ENCODE measurements at regions not wholly inside any gene's neighbourhood (a gene's known extent, or its start where the extent isn't known, plus 50 kb on each side); places are given as distances from the start of the nearest gene placed in this dataset.

DNA sequence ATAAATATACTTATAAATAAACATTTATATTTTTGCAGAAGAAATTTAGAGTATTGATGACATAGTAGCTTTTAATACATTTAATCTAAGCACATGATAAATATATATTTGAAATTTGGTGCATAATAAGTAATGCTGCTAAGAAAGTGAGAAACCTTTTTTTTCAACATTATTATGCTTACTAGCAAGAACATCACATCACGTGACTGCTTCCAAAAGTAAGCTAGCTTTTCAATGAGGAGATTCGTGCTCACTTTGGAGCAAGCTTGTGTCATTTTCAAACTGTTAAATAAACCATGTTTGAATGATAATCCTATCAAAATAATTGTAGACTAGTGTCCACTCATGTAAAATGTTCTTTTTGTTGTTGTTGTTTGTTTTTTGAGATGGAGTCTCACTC is 109.0 kb upstream of the SLC4A7 start:
- no peak for DNase-seq (ENCODE audit: low read depth in 4 of 4, low spot score in 2 of 4)

DNA sequence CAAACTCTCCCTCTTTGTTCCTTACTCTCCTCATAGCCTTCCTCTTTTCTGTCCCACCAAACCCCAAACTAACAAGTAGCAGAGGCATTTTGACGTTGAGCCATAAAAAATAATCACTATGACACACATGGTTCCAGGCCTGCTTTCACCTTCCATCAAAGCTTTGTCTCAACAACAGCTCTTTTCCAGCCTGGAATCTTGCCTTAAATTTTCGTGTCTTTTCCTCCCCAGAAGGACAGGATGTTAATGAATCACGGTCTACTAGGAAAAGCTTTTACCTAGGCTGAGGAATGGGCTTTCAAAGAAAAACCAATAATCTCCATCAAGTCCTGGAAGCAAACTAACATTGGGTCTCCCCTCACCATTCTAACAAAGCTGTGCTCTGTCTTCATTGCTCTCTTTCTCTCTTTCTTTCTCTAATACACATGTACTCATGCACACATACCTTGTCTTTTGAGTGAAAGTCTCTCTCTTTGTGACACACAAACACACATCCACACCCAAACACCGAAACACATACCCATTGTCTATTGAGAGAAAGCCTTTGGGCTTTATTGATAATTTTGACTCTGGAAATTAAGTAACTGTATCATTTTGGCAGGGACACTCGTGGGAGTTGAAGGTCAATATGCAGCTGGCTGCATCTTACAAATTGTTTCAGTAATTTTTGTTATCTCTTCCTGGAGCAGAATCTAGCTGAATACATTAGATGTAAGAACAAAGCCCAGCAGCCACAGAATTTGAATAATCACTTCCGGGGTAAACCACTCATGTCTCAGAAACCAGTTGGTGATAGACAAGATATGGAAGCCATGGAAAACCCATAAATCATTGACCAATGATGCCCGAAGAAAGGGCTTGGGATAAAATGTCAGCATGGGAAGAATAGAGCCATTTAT is 107.4 kb upstream of the SLC4A7 start:
- DNase-seq (ENCODE audit: low read depth in 4 of 4, low spot score in 2 of 4), result no peak

DNA sequence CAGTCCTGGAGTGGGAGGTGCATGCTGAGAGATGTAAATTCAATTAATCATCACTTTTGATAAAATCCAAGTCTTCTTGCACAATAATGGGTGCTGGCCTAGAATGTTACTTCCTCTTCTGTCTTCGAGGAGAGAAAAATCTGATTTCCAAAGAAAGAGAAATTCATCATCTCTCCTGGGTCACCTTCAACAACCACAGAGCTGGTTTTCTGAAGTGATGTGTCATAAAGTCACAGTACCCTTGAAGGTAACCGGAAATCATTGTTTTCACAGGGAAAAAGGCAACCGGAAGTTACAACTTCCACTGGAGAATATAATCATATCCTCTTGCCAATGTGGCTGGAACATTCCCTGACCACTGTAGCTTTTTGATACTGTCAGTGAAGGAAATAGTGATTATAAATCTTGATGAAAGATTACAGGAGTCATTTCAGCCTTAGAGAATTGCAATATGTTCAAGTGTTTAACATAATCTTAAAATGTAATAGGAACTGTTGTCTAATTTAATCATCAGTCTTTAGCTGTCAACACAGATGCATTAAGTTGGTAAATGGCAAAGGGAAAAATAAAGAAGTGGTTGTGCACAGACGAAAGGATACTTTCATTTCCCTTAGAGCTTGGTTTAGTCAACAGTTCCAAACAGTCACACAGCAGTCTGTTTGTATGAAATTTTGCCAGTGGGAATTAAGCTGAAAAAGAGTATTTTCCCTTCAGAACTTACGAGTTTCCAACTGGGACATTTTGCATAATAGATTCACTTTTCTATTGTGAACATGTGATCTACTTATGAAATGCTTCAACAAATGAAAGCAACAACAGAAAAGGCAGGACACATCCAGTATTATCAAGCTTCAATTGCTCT is 106.5 kb upstream of the SLC4A7 start:
- DNase-seq (ENCODE audit: low read depth in 4 of 4, low spot score in 2 of 4), result no peak

DNA sequence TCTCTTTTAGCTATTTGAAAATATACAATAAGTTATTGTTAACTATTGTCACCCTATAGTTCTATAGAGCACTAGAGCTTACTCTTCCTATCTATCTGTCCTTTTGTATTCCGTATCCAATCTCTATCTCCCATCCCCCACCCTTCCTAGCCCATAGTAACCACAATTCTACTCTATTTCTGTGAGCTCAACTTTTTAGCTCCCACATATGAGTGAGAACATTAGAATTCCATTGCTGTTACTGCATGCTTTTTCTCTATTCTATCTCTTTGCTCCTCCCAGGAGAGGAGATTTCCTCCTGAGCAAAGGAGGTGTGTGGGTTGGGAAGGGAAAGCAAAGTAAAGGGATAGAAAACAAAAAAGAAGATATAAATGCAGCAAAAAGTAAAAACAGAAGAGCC is 105.6 kb upstream of the SLC4A7 start:
- no peak for DNase-seq (ENCODE audit: low read depth in 4 of 4, low spot score in 2 of 4)

DNA sequence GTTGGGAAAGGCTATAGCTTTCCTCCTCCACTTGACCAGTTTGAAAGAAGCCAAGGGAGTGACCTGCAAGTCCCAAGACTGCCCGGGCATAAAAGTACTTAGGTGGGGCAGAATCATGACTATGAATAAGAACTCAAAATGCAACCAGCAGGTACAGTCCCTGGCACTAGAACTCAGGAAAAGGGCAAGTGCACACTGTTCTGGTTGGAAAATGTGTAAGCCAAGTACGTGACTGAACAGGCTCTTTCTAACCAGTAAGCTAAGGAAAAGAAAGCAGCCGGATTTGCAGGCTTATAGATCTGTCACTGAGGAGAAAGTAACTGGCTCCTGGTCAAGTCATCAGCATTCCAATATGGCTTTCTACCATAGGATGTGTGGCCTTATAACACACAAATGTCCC is 101.2 kb upstream of the SLC4A7 start:
- no peak for DNase-seq (ENCODE audit: low read depth in 4 of 4, low spot score in 2 of 4)

DNA sequence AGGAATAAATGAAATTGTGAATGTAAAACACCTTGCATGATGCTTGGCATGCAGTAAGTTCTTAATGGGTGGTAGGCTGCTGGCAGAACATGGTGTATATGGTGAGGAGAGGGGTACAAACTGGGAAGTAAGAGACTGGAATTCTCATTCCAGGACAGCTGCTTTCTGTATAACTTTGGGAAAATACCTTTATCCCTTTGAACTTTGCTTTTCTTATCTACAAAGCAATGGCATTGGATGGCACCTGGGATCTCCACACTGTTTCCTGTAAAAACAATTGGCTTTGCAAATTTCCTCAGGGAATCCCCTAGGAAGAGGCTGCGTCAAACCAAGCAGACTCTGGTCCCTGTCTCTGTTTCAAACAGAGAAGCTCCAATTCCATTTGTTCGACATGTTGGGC is 100.7 kb upstream of the SLC4A7 start:
- no peak for DNase-seq (ENCODE audit: low read depth in 4 of 4, low spot score in 2 of 4)

DNA sequence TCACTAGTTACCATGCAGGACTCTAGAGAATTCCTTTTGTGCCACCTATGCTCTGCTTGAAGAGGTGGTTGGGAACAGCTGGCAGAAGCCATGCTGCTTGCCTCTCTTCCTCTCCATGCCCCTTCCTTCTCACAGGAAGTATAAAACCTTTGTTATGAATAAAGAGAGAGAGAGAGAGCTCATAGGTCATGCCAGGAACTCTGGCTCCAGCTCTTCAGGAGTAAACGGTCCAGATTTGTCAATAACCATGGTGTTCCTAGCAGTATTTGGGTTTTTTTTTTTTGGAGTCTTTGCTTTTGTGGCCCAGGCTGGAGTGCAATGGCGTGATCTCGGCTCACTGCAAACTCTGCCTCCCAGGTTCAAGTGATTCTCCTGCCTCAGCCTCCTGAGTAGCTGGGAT is 97.7 kb upstream of the SLC4A7 start:
- DNase-seq (ENCODE audit: low read depth in 4 of 4, low spot score in 2 of 4), result no peak

DNA sequence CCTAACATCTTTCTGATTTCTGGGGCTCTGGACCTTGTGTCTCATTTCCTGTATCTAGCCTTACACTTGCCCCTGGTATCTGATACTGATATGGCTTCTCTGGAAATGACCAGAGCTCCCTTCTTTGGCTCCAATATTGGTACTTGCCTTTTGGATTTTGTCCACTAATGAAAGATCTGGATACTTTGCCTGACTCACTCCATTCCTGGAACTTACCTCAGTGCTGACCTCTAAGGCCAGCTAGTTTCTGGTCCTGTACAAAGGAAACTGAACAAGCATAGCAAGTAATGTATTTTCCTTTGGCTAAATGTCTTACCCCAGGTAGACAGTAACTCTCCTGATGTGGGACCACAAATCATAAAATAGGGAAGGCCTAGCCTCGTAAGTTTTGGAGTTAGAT is 93.8 kb upstream of the SLC4A7 start:
- no peak for DNase-seq (ENCODE audit: low read depth in 4 of 4, low spot score in 2 of 4)

DNA sequence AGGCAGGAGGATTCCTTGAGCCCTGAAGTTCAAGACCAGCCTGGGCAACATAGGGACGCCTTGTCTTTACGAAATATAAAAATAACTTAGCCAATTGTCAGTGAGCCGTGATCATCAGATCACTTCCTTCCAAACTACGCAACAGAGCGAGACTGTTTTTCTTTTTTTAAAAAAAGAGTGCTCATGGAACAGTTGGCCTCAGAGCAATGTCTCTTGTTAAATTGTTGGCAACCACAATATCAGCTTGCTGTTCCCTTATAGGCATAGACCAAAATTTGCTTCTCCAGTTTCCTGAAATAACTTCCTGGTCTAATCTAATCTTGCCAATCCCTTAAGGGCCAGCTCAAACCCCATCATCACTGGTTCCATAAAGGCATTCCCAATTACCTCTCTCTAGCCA is 93.3 kb upstream of the SLC4A7 start:
- DNase-seq (ENCODE audit: low read depth in 4 of 4, low spot score in 2 of 4), result no peak

DNA sequence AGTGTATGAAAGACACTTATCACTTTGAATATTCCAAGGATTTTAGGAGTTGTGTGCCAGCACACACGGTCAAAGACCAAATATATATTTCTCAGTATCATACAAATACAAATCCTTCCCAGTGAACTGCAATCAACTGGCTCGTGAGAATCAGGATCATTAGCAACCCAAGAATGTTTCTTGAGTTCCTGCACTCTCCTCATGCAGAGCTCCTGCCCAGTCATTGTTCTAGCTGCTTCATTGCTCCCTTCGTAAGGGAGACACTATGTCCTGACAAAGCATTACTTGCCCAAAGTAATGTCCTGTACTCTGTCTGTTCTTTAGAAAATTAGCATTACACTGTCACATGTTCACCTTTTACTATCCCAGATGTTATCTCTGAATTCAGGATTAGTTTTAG is 92.0 kb upstream of the SLC4A7 start:
- DNase-seq (ENCODE audit: low read depth in 4 of 4, low spot score in 2 of 4), result no peak

DNA sequence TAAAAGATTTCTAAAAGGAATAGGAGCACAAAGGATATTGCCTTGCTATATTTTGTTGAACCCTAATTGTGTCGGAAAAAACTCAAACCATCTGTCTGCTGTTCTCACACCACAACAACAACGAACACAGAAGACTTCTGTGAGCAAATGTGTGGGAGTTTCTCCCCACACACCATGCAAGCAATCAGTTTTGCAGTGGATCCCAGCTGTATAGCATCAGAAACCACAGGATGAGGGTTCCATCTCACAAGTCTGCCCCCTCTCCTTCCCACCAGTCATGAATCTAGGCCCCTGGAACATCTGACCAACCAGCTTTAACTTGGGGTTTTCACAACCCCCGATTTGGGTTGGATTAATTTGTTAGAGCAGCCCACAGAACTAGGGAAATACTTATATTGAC is 91.3 kb upstream of the SLC4A7 start:
- DNase-seq (ENCODE audit: low read depth in 4 of 4, low spot score in 2 of 4), result no peak

DNA sequence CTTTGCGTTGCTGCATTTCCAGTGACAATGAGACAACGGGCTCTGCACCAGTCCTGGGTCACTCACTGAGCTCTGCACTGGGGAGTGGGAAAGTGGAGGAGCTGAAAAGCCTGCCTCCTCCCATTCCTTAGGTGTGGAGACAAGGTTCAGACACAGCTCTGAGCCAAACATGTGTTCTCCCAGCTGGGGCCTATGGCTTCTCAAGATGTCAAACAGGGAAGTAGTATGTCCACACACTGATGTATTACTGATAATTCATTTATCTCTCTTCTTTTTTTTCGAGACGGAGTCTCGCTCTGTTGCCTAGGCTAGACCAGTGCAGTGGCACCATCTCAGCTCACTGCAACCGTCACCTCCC is 90.2 kb upstream of the SLC4A7 start:
- DNase-seq (ENCODE audit: low read depth in 4 of 4, low spot score in 2 of 4), result no peak

DNA sequence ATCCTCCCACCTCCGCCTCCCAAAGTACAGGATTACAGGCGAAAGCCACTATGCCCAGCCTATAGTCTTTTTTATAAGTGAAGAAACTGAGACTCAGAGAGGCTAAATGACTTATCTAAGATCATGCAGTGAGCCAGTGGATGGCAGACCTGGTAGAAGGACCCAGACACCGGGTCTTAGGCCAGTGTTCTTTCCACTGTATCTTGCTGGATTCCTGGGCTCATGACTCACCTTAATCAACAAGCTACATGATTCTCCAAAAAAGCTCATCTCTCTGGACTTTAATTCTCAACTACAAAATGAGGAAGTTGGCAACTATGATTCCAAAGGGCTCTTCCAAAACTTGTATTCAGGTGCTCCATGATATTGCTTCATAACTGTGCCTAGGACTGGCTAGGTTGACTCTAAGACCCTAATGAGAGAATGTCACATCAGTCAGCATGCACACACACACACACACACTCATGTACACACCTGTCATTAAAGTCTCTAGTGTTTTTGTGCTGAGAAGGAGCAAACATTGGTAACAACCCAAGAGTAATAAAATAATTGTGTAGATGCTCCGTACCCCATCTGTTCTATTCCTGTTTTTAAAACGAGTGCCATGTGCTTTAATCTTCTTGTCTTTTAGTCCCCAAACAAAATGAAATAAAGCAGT is 89.7 kb upstream of the SLC4A7 start:
- no peak for DNase-seq (ENCODE audit: low read depth in 4 of 4, low spot score in 2 of 4)

DNA sequence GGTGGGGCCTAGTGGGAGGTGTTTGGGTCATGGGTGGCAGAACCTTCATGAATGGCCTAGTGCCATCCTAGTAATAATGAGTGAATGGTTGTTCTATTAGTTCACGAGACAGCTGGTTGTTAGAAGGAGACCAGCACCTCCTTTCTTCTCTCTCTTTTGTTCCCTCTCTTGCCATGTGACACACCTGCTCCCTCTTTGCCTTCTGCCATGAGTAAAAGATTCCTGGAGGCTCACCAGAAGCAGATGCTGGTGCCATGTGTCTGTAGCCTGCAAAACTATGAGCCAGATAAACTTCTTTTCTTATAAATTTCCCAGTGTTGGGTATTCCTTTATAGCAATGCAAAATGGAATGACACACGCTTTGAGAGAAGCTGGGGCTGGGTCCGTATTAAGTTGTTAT is 89.0 kb upstream of the SLC4A7 start:
- no peak for DNase-seq (ENCODE audit: low read depth in 4 of 4, low spot score in 2 of 4)

DNA sequence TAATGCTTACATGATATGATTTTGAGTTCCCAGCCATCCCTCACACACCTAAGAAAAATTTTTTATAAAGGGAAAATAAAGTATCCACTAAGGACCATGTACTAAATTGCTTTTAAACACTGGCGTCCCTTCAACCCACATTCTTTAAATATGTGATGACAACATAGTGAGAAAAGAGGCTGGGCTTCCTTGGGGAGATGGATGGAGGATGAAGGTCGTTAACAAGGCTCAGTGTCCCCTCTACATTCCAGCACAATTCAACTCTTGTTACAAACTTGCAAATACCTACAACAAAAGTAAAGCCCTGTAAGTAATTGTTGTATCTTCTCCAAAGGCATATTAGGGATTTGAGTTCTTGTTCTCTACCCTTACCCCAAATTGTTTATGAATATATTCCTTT is 87.2 kb upstream of the SLC4A7 start:
- DNase-seq (ENCODE audit: low read depth in 4 of 4, low spot score in 2 of 4), result no peak

DNA sequence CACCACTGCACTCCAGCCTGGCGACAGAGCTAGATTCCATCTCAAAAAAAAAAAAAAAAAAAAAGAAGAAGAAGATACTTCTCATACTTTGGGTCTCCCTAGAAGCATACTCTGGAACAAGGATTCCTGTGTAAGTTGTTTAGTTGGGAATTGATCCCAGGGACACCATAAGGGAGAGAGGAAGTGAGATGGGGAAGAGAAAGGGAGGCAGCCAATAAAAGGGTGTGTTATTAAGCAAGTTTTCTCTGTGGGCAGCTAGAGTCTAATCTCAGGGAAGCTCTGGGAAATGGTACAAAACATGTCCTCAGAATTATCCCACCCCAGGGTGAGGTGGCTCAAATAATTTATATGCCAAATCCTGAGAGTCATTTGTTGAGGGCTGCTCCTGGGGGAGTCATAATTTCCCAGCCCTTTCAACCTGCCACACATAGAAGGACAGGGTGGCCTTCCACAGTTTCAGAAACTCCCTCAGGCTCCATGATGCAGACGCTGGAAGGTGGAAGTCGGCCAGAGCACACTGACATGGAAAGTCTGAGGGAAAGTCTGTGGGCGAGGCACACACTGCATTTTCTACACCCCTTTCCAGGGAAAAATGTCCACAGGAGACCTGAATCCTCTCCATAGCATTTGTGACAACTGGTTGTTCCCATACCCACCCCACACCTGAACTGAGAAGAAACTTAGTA is 86.4 kb upstream of the SLC4A7 start:
- no peak for DNase-seq (ENCODE audit: low read depth in 4 of 4, low spot score in 2 of 4)

DNA sequence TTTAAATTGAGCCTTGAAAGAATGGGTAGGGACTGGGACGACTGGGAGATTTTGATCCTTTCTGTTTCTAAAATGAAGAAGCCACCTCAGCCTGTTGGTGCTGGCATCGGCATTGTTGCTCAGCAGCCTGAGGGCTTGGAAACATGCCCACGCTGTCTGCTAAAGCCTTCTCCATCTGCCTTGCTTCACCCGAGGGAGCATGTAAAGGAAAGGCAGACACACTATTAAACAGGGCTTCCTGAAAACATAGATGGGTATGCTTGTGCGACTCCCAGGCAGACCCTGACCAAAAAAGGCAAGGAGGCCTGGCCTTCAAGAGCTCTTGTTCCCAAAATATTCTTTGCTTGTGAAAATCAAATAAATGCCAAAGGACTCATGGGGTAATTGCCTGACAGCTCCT is 84.2 kb upstream of the SLC4A7 start:
- DNase-seq (ENCODE audit: low read depth in 4 of 4, low spot score in 2 of 4), result no peak

DNA sequence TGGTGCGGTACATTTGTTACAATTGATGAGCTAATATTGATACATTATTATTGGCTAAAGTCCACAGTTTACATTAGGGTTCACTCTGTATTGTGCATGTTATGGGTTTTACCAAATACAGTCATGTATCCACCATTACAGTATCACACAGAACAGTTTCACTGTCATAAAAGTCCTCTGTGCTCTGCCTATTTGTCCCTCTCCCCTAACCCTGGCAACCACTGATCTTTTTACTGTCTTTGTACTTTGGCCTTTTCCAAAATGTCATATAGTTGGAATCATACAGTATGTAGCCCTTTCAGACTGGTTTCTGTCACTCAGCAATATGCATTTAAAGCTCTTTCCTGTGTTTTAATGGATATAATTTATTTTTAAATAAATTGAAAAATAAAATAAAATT is 83.1 kb upstream of the SLC4A7 start:
- no peak for DNase-seq (ENCODE audit: low read depth in 4 of 4, low spot score in 2 of 4)

DNA sequence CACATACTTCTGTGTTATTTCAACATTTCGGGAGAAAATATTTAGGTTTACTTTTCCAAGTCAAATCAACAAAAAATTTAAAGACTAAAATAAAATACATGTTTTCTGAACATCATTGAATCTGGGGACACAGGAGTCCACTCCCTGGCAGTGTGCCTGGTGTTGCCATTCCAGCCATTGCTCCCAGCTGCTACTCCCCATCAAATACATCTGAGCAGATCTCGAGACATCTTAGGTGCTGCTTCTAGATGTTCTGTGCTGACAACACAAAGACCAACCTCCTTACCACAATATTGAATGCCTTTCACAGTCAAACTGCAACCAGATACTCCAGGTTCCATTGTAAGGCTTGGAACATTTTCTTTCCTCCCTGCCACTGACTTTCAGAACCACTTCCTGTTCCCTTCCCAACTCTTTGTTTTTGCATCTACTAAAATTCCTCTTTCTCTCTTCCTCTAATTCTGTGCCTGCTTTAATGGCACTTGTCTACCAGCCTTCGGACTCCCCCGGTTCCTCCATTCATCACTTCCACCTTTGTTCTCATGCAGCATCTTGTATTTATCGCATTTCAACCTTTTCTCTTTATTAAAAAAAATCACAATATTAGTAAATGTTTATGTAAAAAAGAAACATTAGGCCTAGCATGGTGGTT is 81.1 kb upstream of the SLC4A7 start:
- DNase-seq (ENCODE audit: low read depth in 4 of 4, low spot score in 2 of 4), result no peak

DNA sequence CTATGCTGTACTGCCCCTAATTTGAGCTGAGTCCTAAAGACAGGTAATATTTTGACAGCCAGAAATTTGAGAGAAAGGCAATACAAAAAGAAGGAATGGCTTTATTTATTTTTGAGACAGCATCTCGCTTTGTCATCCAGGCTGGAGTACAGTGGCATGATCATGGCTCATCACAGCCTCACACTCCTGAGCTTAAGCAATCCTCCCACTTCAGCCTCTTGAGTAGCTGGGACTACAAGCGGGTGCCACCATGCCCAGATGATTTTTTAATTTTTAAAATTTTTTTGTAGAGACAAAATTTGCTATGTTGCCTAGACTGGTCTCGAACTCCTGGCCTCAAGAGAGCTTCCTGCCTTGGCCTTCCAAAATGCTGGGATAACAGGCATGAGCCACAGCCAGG is 77.4 kb upstream of the SLC4A7 start:
- DNase-seq (ENCODE audit: low read depth in 4 of 4, low spot score in 2 of 4), result no peak
